H9 (cell line): ENCODE measurements at regions not wholly inside any gene's neighbourhood (a gene's known extent, or its start where the extent isn't known, plus 50 kb on each side); places are given as distances from the start of the nearest gene placed in this dataset.

ENCODE experiments used
- DNase-seq: peaks from one replicate; pipeline ENCODE4 v3.0.0-alpha.2; 2017
- H2AFZ ChIP-seq: one replicate; pipeline ENCODE4 v1.6.1; 2013; ENCODE audit warnings: mild to moderate bottlenecking, low read length, control low read depth, moderate library complexity
- H2AK5ac ChIP-seq: 2 replicates; pipeline ENCODE4 v1.6.1; 2013; ENCODE audit warnings: low read length, control low read depth, mixed read lengths; ENCODE audit not compliant: insufficient read length
- H2BK120ac ChIP-seq: one replicate; pipeline ENCODE4 v1.6.1; 2013; ENCODE audit warnings: low read depth, mild to moderate bottlenecking, low read length, control low read depth, inconsistent platforms; ENCODE audit not compliant: poor library complexity, severe bottlenecking
- H2BK12ac ChIP-seq: 2 replicates; pipeline ENCODE4 v1.6.1; 2013; ENCODE audit warnings: low read length, control low read depth, mixed read lengths, low read depth; ENCODE audit not compliant: insufficient read length
- H2BK15ac ChIP-seq: 2 replicates; pipeline ENCODE4 v1.6.1; 2013; ENCODE audit warnings: low read depth, low read length, control low read depth
- H2BK20ac ChIP-seq: one replicate; pipeline ENCODE4 v1.6.1; 2013; ENCODE audit warnings: low read depth, mild to moderate bottlenecking, low read length, control low read depth, inconsistent platforms; ENCODE audit not compliant: poor library complexity, severe bottlenecking
- H2BK5ac ChIP-seq: 2 replicates; pipeline ENCODE4 v1.6.1; 2013; ENCODE audit warnings: low read length, control low read depth, mixed read lengths; ENCODE audit not compliant: insufficient read length
- H3K14ac ChIP-seq: 2 replicates; pipeline ENCODE4 v1.6.1; 2013; ENCODE audit warnings: low read length, control low read depth; ENCODE audit not compliant: insufficient read depth
- H3K18ac ChIP-seq: 2 replicates; pipeline ENCODE4 v1.6.1; 2013; ENCODE audit warnings: low read depth, mild to moderate bottlenecking, mixed read lengths, low read length, control low read depth; ENCODE audit not compliant: insufficient read length
- H3K23ac ChIP-seq: 2 replicates; pipeline ENCODE4 v1.6.1; 2013; ENCODE audit warnings: low read length, control low read depth, mixed read lengths, low read depth; ENCODE audit not compliant: insufficient read length
- H3K23me2 ChIP-seq: 2 replicates; pipeline ENCODE4 v1.6.1; 2013; ENCODE audit warnings: low read depth, mild to moderate bottlenecking, mixed read lengths, low read length, control low read depth; ENCODE audit not compliant: insufficient read length, poor library complexity, severe bottlenecking
- H3K27ac ChIP-seq: 2 replicates; pipeline ENCODE4 v1.5.1; 2013; ENCODE audit warnings: low read length, control low read depth, mixed read lengths, low read depth; ENCODE audit not compliant: insufficient read length
- H3K27me3 ChIP-seq: 2 replicates; pipeline ENCODE4 v1.6.1; 2013; ENCODE audit warnings: low read length, control low read depth, inconsistent platforms; ENCODE audit not compliant: insufficient read depth
- H3K4ac ChIP-seq: 2 replicates; pipeline ENCODE4 v1.6.1; 2013; ENCODE audit warnings: low read depth, mild to moderate bottlenecking, control low read depth, inconsistent platforms, low read length, moderate library complexity
- H3K4me1 ChIP-seq: 2 replicates; pipeline ENCODE4 v1.6.1; 2013; ENCODE audit warnings: low read length, control low read depth, inconsistent platforms; ENCODE audit not compliant: insufficient read depth
- H3K4me2 ChIP-seq: 2 replicates; pipeline ENCODE4 v1.6.1; 2013; ENCODE audit warnings: low read length, control low read depth, mixed read lengths; ENCODE audit not compliant: insufficient read length, insufficient read depth
- H3K56ac ChIP-seq: 2 replicates; pipeline ENCODE4 v1.6.1; 2013; ENCODE audit warnings: low read depth, mild to moderate bottlenecking, mixed read lengths, low read length, control low read depth; ENCODE audit not compliant: insufficient read length
- H3K79me1 ChIP-seq: 2 replicates; pipeline ENCODE4 v1.6.1; 2013; ENCODE audit warnings: low read depth, mild to moderate bottlenecking, moderate library complexity, low read length, control low read depth, inconsistent platforms; ENCODE audit not compliant: insufficient read depth, poor library complexity, severe bottlenecking
- H3K79me2 ChIP-seq: 2 replicates; pipeline ENCODE4 v1.6.1; 2013; ENCODE audit warnings: low read length, control low read depth, inconsistent platforms; ENCODE audit not compliant: insufficient read depth
- H3K9ac ChIP-seq: 2 replicates; pipeline ENCODE4 v1.6.1; 2013; ENCODE audit warnings: low read length, control low read depth, mixed read lengths; ENCODE audit not compliant: insufficient read length; ENCODE audit errors: extremely low read depth
- H3K9me3 ChIP-seq: one replicate; pipeline ENCODE4 v1.6.1; 2013; ENCODE audit warnings: low read depth, low read length, inconsistent platforms; ENCODE audit not compliant: control insufficient read depth
- H3T11ph ChIP-seq: one replicate; pipeline ENCODE4 v1.6.1; 2013; ENCODE audit warnings: mild to moderate bottlenecking, low read length, control low read depth, inconsistent platforms
- H4K20me1 ChIP-seq: one replicate; pipeline ENCODE4 v1.6.1; 2013; ENCODE audit not compliant: control insufficient read depth, insufficient read length, insufficient read depth
- H4K5ac ChIP-seq: 2 replicates; pipeline ENCODE4 v1.6.1; 2013; ENCODE audit warnings: low read depth, mild to moderate bottlenecking, mixed read lengths, low read length, control low read depth; ENCODE audit not compliant: insufficient read length
- H4K8ac ChIP-seq: replicated peaks from 2 replicates; pipeline ENCODE4 v1.6.1; 2013; ENCODE audit warnings: low read length, control low read depth, mixed read lengths, low read depth; ENCODE audit not compliant: insufficient read length
- H4K91ac ChIP-seq: 2 replicates; pipeline ENCODE4 v1.6.1; 2013; ENCODE audit warnings: low read depth, mild to moderate bottlenecking, moderate library complexity, mixed read lengths, low read length, control low read depth; ENCODE audit not compliant: insufficient read length
- H3K27ac Mint-ChIP-seq, 3 experiments: 2 replicates in 2 of 3; 3 replicates in 1 of 3; pipeline ENCODE4 v1.8.0; 2020 to 2021; ENCODE audit warnings: mixed read lengths in 3 of 3, mild to moderate bottlenecking in 1 of 3, moderate library complexity in 1 of 3
- H3K27me3 Mint-ChIP-seq: 2 replicates; pipeline ENCODE4 v1.8.0; 2021; ENCODE audit warnings: low read depth, mild to moderate bottlenecking, moderate library complexity, mixed read lengths
- H3K36me3 Mint-ChIP-seq, 3 experiments: 2 replicates in 2 of 3; 3 replicates in 1 of 3; pipeline ENCODE4 v1.8.0; 2020 to 2021; ENCODE audit warnings: low read depth in 3 of 3, mixed read lengths in 3 of 3; ENCODE audit not compliant: insufficient read depth in 1 of 3
- H3K4me1 Mint-ChIP-seq, 2 experiments: 2 replicates each; pipeline ENCODE4 v1.8.0; 2020; ENCODE audit warnings: mixed read lengths in 2 of 2
- H3K4me3 Mint-ChIP-seq, 2 experiments: 2 replicates in 1 of 2; 3 replicates in 1 of 2; pipeline ENCODE4 v1.8.0; 2020 to 2021; ENCODE audit warnings: mild to moderate bottlenecking in 2 of 2, mixed read lengths in 2 of 2, moderate library complexity in 1 of 2
- H3K9me3 Mint-ChIP-seq, 2 experiments: 2 replicates in 1 of 2; 3 replicates in 1 of 2; pipeline ENCODE4 v1.8.0; 2020; ENCODE audit warnings: mild to moderate bottlenecking in 2 of 2, mixed read lengths in 2 of 2, moderate library complexity in 1 of 2
- CTCF ChIP-seq: fragments of 200-600 bp; sonication (generic); conservative IDR thresholded peaks from 3 replicates; pipeline ENCODE4 v1.8.0; 2021; ENCODE audit warnings: antibody characterized with exemption, mild to moderate bottlenecking
- WGBS: extraction: QIAGEN DNeasy Blood & Tissue Kit; methylation state at CpG from one replicate; pipeline ENCODE4 v1.1.7; 2013; ENCODE audit warnings: missing lambda C conversion rate, low lambda C conversion rate, mixed read lengths; ENCODE audit not compliant: insufficient read length; ENCODE audit errors: extremely low coverage; 5-methylcytosine and 5-hydroxymethylcytosine counted together

GRCh38 chr6:19892260-19892659 is 55.1 kb downstream of the ID4 start:
- Mint-ChIP-seq H3K9me3 (peaks cover 0 to 2% of the 10 kb centered on the region in 2 experiments; a peak in 3 of 5 replicates), H3K4me1 (peaks cover 4% of the 10 kb centered on the region in 2 experiments; a peak in 3 of 4 replicates), H3K27me3 (no peaks in the 10 kb centered on the region), H3K27ac (no peak overlapping the region), H3K36me3 (no peaks in the 10 kb centered on the region; a peak in 2 of 7 replicates), H3K4me3 (no peak overlapping the region)
- Histone ChIP-seq H4K8ac (no peak overlapping the region), H4K5ac (no peak overlapping the region), H2BK12ac (no peak overlapping the region), H3K4ac (no peak overlapping the region), H3K27ac (no peak overlapping the region), H3K23me2 (no peaks in the 10 kb centered on the region), H2AK5ac (no peak overlapping the region), H3K23ac (no peak overlapping the region), H3K9ac (no peak overlapping the region), H2AFZ (no peak overlapping the region), H2BK20ac (no peak overlapping the region), H3K27me3 (no peaks in the 10 kb centered on the region), H3K9me3 (no peaks in the 10 kb centered on the region), H2BK15ac (no peak overlapping the region), H4K20me1 (no peaks in the 10 kb centered on the region), H3K79me2 (no peaks in the 10 kb centered on the region), H2BK120ac (no peak overlapping the region), H3K14ac (no peak overlapping the region), H4K91ac (no peak overlapping the region), H2BK5ac (no peak overlapping the region), H3K79me1 (no peaks in the 10 kb centered on the region), H3T11ph (no peak overlapping the region), H3K56ac (no peak overlapping the region), H3K18ac (no peak overlapping the region), H3K4me1 (no peaks in the 10 kb centered on the region), H3K4me2 (no peak overlapping the region)
- no peak for DNase-seq
- TF ChIP-seq CTCF = no peak
- WGBS = no CpG with 5 or more reads among the region's 9 CpGs
